Loucy (cell line): ENCODE measurements at regions not wholly inside any gene's neighbourhood (a gene's known extent, or its start where the extent isn't known, plus 50 kb on each side); places are given as distances from the start of the nearest gene placed in this dataset.
"Not testable (repeated sequence)": the region's sequence is repeated elsewhere in the genome, so short reads cannot be mapped to it uniquely, and the experiment has no call there.

Experiments used
- H2AFZ ChIP-seq: fragments of 200-600 bp; sonication (generic); 2 replicates; pipeline ENCODE4 v1.6.0; 2016; ENCODE audit warnings: antibody characterized with exemption, mild to moderate bottlenecking, low read length, moderate library complexity
- H3F3A ChIP-seq: fragments of 200-600 bp; 2 replicates; pipeline ENCODE4 v1.6.0; 2016; ENCODE audit warnings: antibody characterized with exemption, low read depth, mild to moderate bottlenecking
- H3K27me3 ChIP-seq: fragments of 200-600 bp; sonication (generic); 2 replicates; pipeline ENCODE4 v1.6.1; 2014; ENCODE audit warnings: low read length, mild to moderate bottlenecking; ENCODE audit not compliant: insufficient read depth, poor library complexity, severe bottlenecking
- H3K36me3 ChIP-seq: fragments of 200-600 bp; sonication (generic); 2 replicates; pipeline ENCODE4 v1.6.1; 2016; ENCODE audit warnings: low read length; ENCODE audit not compliant: insufficient read depth
- H3K4me1 ChIP-seq: fragments of 200-600 bp; sonication (generic); 2 replicates; pipeline ENCODE4 v1.5.1; 2014; ENCODE audit warnings: low read length, mild to moderate bottlenecking; ENCODE audit not compliant: insufficient read depth, poor library complexity, severe bottlenecking
- H3K4me2 ChIP-seq: fragments of 200-600 bp; sonication (generic); 2 replicates; pipeline ENCODE4 v1.6.0; 2014; ENCODE audit warnings: antibody characterized with exemption, low read length, low read depth, mild to moderate bottlenecking; ENCODE audit not compliant: poor library complexity, severe bottlenecking
- H3K4me3 ChIP-seq: fragments of 200-600 bp; sonication (generic); 2 replicates; pipeline ENCODE4 v1.5.1; 2014; ENCODE audit warnings: low read length, mild to moderate bottlenecking, mixed read lengths; ENCODE audit not compliant: poor library complexity, severe bottlenecking
- H3K79me2 ChIP-seq: fragments of 200-600 bp; sonication (generic); 2 replicates; pipeline ENCODE4 v1.6.1; 2014; ENCODE audit warnings: low read length; ENCODE audit not compliant: insufficient read depth
- H3K9ac ChIP-seq: fragments of 200-600 bp; sonication (generic); 2 replicates; pipeline ENCODE4 v1.6.0; 2014; ENCODE audit warnings: mild to moderate bottlenecking, low read depth, low read length, moderate library complexity; ENCODE audit not compliant: poor library complexity, severe bottlenecking
- H3K9me2 ChIP-seq: fragments of 200-600 bp; sonication (generic); replicated peaks from 2 replicates; pipeline ENCODE4 v1.6.1; 2016; ENCODE audit warnings: low read depth, low read length, mixed read lengths
- H3K9me3 ChIP-seq: fragments of 200-600 bp; sonication (generic); 2 replicates; pipeline ENCODE4 v1.6.1; 2014; ENCODE audit warnings: mild to moderate bottlenecking, antibody characterized with exemption, low read length, low read depth; ENCODE audit not compliant: insufficient read depth
- H4K20me1 ChIP-seq: fragments of 200-600 bp; sonication (generic); 2 replicates; pipeline ENCODE4 v1.6.0; 2014; ENCODE audit warnings: antibody characterized with exemption, low read length, mild to moderate bottlenecking; ENCODE audit not compliant: insufficient read depth, poor library complexity, severe bottlenecking
- CTCF ChIP-seq: fragments of 200-600 bp; sonication (generic); conservative IDR thresholded peaks from 2 replicates; pipeline ENCODE4 v1.5.1; 2014; ENCODE audit warnings: mild to moderate bottlenecking, antibody characterized with exemption, low read length
- EZH2phosphoT487 ChIP-seq: fragments of 200-600 bp; IDR thresholded peaks from 2 replicates; pipeline ENCODE4 v1.6.1; 2018; ENCODE audit warnings: antibody characterized with exemption, mild to moderate bottlenecking, moderate library complexity, borderline replicate concordance

GRCh38 chr10:11684717-11685645 lies 57.2 kb upstream of the ECHDC3 start:
- Histone ChIP-seq H3K9me2 (no peaks in the 10 kb centered on the region), H3K9ac (peak overlapping the region; percentile 8), H3K4me2 (peak overlapping the region; percentile 72), H3K27me3 (no peaks in the 10 kb centered on the region), H4K20me1 (no peaks in the 10 kb centered on the region), H3K36me3 (no peaks in the 10 kb centered on the region), H2AFZ (peak overlapping the region; percentile 71), H3K4me3 (peak overlapping the region; percentile 62), H3K9me3 (no peaks in the 10 kb centered on the region), H3F3A (no peaks in the 10 kb centered on the region), H3K4me1 (peaks cover 20% of the 10 kb centered on the region), H3K79me2 (no peaks in the 10 kb centered on the region)
- TF ChIP-seq EZH2phosphoT487 (no peak), CTCF (no peak)

- not testable (repeated sequence) for H3K9me2 ChIP-seq, H4K20me1 ChIP-seq, H3K27me3 ChIP-seq, H3F3A ChIP-seq, H3K9ac ChIP-seq, H3K9me3 ChIP-seq, H3K79me2 ChIP-seq, H3K36me3 ChIP-seq
- Histone ChIP-seq H3K4me1 (peaks cover 20% of the 10 kb centered on the region), H3K4me3 (peak overlapping the region; percentile 62), H2AFZ (peak overlapping the region; percentile 71), H3K4me2 (peak overlapping the region; percentile 72)
Measured at GRCh38 chr10:11684341-11684716, 57.9 kb upstream of the ECHDC3 start.

- Histone ChIP-seq H3F3A (no peaks in the 10 kb centered on the region), H3K4me1 (peaks cover 20% of the 10 kb centered on the region), H3K79me2 (no peaks in the 10 kb centered on the region), H3K27me3 (no peaks in the 10 kb centered on the region), H3K4me2 (peak overlapping the region; percentile 72), H3K9me3 (no peaks in the 10 kb centered on the region), H3K4me3 (no peak overlapping the region), H4K20me1 (no peaks in the 10 kb centered on the region), H3K9ac (no peak overlapping the region), H2AFZ (no peak overlapping the region), H3K36me3 (no peaks in the 10 kb centered on the region), H3K9me2 (no peaks in the 10 kb centered on the region)
- no peak for TF ChIP-seq CTCF
- no peak for TF ChIP-seq EZH2phosphoT487
Measured at GRCh38 chr10:11683529-11684320, 58.5 kb upstream of the ECHDC3 start.
